Upper lobe of left lung (tissue), 4 donors: ENCODE measurements at regions not wholly inside any gene's neighbourhood (a gene's known extent, or its start where the extent isn't known, plus 50 kb on each side); places are given as distances from the start of the nearest gene placed in this dataset.

Experiments used
- EP300 ChIP-seq, 4 donors: sonication (generic); formaldehyde crosslinking; IDR thresholded peaks; one replicate each; pipeline ENCODE4 v1.5.1; 2017; ENCODE audit warnings: antibody characterized with exemption in 4 of 4, control low read depth in 2 of 4
- POLR2A ChIP-seq, 4 donors: fragments of 450-650 bp; IDR thresholded peaks; one replicate each; pipeline ENCODE4 v1.5.1; 2016 to 2017; ENCODE audit warnings: antibody characterized with exemption in 4 of 4, mild to moderate bottlenecking in 2 of 4
- POLR2AphosphoS5 ChIP-seq, 2 donors: sonication (generic); formaldehyde crosslinking; IDR thresholded peaks; one replicate each; pipeline ENCODE4 v1.5.1; 2017; ENCODE audit warnings: antibody characterized with exemption in 2 of 2
- TF ChIP-seq, protein P1 (sequence below), 6 experiments: fragments of 450-650 bp in 4 of 6; fragments of 200-600 bp in 2 of 6; sonication (generic) in 2 of 6; IDR thresholded peaks; one replicate each; pipeline ENCODE4 v1.5.1; 2016 to 2019; ENCODE audit warnings: antibody characterized with exemption in 6 of 6

DNA sequence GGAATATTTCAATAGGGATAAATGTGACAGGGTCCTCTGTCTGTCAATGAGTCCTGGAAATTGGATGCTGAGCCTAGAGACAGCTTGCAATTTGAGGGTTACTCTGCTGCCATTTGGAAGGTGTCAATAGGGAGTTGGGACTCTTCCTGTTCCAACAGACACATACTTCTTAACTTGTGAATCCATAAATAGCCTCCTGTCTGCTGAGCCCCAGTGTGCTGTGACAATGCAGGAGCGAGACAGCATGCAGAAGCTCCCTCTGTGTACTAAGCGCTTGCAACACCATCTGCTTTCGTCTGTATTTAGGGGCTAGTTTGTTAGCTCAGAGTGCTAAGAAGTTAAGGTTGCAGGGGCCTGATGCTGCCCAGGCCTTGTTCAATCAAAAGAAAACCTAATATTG, 58.5 kb upstream of the GPR12 start:
- TF ChIP-seq, protein P1, sequence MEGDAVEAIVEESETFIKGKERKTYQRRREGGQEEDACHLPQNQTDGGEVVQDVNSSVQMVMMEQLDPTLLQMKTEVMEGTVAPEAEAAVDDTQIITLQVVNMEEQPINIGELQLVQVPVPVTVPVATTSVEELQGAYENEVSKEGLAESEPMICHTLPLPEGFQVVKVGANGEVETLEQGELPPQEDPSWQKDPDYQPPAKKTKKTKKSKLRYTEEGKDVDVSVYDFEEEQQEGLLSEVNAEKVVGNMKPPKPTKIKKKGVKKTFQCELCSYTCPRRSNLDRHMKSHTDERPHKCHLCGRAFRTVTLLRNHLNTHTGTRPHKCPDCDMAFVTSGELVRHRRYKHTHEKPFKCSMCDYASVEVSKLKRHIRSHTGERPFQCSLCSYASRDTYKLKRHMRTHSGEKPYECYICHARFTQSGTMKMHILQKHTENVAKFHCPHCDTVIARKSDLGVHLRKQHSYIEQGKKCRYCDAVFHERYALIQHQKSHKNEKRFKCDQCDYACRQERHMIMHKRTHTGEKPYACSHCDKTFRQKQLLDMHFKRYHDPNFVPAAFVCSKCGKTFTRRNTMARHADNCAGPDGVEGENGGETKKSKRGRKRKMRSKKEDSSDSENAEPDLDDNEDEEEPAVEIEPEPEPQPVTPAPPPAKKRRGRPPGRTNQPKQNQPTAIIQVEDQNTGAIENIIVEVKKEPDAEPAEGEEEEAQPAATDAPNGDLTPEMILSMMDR (IDR thresholded peaks at IDR 0.05): no peak
- no peak for TF ChIP-seq POLR2AphosphoS5 (IDR thresholded peaks at IDR 0.05)
- TF ChIP-seq EP300 (IDR thresholded peaks at IDR 0.05): no peak
- TF ChIP-seq POLR2A (IDR thresholded peaks at IDR 0.05): no peak
